K562 (cell line): ENCODE measurements at regions not wholly inside any gene's neighbourhood (a gene's known extent, or its start where the extent isn't known, plus 50 kb on each side); places are given as distances from the start of the nearest gene placed in this dataset.

Experiments
- ATAC-seq: fragments of 200-7000 bp; cut with Tn5 transposase; 3 replicates; pipeline ENCODE4 v1.9.1; 2020; ENCODE audit warnings: moderate library complexity
- BruUV-seq: library from RNA; stranded (reverse); fragments of 400-500 nt; replicated peaks from 2 replicates; lab custom pipeline; 2021; lab: Mats Ljungman, UMichigan
- CTCF ChIA-PET: fragments of 300-600 bp; formaldehyde crosslinking; extraction: SDS; loops from one replicate; lab custom pipeline; 2021; ENCODE audit warnings: low intra/inter-chr PET ratio; lab: Yijun Ruan, JAX
- POLR2A ChIA-PET: fragments of 300-600, 350-650 bp; sonication (Branson Sonifier 250); formaldehyde crosslinking; extraction: SDS; loops from one replicate; lab custom pipeline; 2021; ENCODE audit warnings: antibody characterized with exemption, inconsistent platforms; lab: Yijun Ruan, JAX
- DNase-seq, 4 experiments: peaks; one replicate each; pipeline versions ENCODE4 v3.0.0 to v3.0.0-alpha.2; 2011 to 2018; ENCODE audit warnings: low spot score in 3 of 4, mixed read lengths in 3 of 4; ENCODE audit errors: extremely low read depth in 1 of 4
- FAIRE-seq: peaks from 2 replicates; lab custom pipeline; 2011; peaks lifted over from hg19 to GRCh38; lab: Jason Lieb, UNC
- H2AFZ ChIP-seq: 2 replicates; pipeline ENCODE4 v1.6.0; 2011; ENCODE audit warnings: low read depth, low read length, control low read depth, inconsistent platforms
- H3K27ac ChIP-seq: fragments of 200-600 bp; 3 replicates; pipeline ENCODE4 v1.8.0; 2011; ENCODE audit warnings: low read depth, mild to moderate bottlenecking, control low read depth, inconsistent platforms, low read length, moderate library complexity, mixed read lengths; ENCODE audit errors: extremely low read depth
- H3K27me3 ChIP-seq, 2 experiments: fragments of 300-600 bp in 1 of 2; 2 replicates in 1 of 2; 3 replicates in 1 of 2; pipeline versions ENCODE4 v1.6.0 to v1.8.0; 2011; ENCODE audit warnings: inconsistent platforms in 2 of 2, low read length in 2 of 2, mild to moderate bottlenecking in 1 of 2, mixed read lengths in 1 of 2, moderate library complexity in 1 of 2; ENCODE audit not compliant: control insufficient read depth in 2 of 2, insufficient read depth in 2 of 2
- H3K36me3 ChIP-seq: fragments of 300-600 bp; 3 replicates; pipeline ENCODE4 v1.8.0; 2011; ENCODE audit warnings: mild to moderate bottlenecking, low read length, inconsistent platforms; ENCODE audit not compliant: control insufficient read depth, insufficient read depth
- H3K4me1 ChIP-seq, 2 experiments: fragments of 200-600 bp in 1 of 2; replicated peaks in 1 of 2; 2 replicates in 1 of 2; 3 replicates in 1 of 2; pipeline versions ENCODE4 v1.5.1 to v1.8.0; 2011; ENCODE audit warnings: inconsistent platforms in 2 of 2, low read length in 2 of 2, mild to moderate bottlenecking in 1 of 2, mixed read lengths in 1 of 2, moderate library complexity in 1 of 2; ENCODE audit not compliant: control insufficient read depth in 2 of 2, insufficient read depth in 2 of 2
- H3K4me2 ChIP-seq: 2 replicates; pipeline ENCODE4 v1.6.1; 2011; ENCODE audit warnings: low read length, control low read depth, inconsistent platforms, mixed read lengths; ENCODE audit not compliant: insufficient read depth
- H3K4me3 ChIP-seq: fragments of 200-600 bp; sonication (generic), shearing (Covaris generic); 2 replicates; pipeline ENCODE4 v1.5.1; 2016; ENCODE audit warnings: control low read depth, inconsistent platforms
- H3K79me2 ChIP-seq: fragments of 200-600 bp; 3 replicates; pipeline ENCODE4 v1.8.0; 2011; ENCODE audit warnings: low read length, inconsistent platforms; ENCODE audit not compliant: control insufficient read depth, insufficient read depth
- H3K9ac ChIP-seq, 2 experiments: 2 replicates each; pipeline versions ENCODE4 v1.6.0 to v1.6.1; 2011; ENCODE audit warnings: low read depth in 2 of 2, low read length in 2 of 2, control low read depth in 1 of 2, inconsistent platforms in 1 of 2, mild to moderate bottlenecking in 1 of 2, mixed read lengths in 1 of 2; ENCODE audit not compliant: insufficient read depth in 1 of 2
- H3K9me1 ChIP-seq: one replicate; pipeline ENCODE4 v1.6.0; 2011; ENCODE audit warnings: inconsistent platforms, mild to moderate bottlenecking, low read length, moderate library complexity; ENCODE audit not compliant: control insufficient read depth, insufficient read depth
- H3K9me3 ChIP-seq: replicated peaks from 2 replicates; pipeline ENCODE4 v1.5.1; 2011; ENCODE audit warnings: low read depth, low read length, inconsistent platforms; ENCODE audit not compliant: control insufficient read depth, insufficient read depth
- H4K20me1 ChIP-seq: replicated peaks from 2 replicates; pipeline ENCODE4 v1.6.1; 2011; ENCODE audit warnings: low read length, inconsistent platforms, mixed read lengths; ENCODE audit not compliant: control insufficient read depth, insufficient read depth
- ARID1B ChIP-seq: fragments of 450-650 bp; IDR thresholded peaks from 2 replicates; pipeline ENCODE4 v1.6.1; 2016; ENCODE audit warnings: antibody characterized with exemption, mild to moderate bottlenecking, inconsistent platforms
- ATF7 ChIP-seq: fragments of 450-650 bp; IDR thresholded peaks from 2 replicates; pipeline ENCODE4 v1.7.1; 2014; ENCODE audit warnings: mild to moderate bottlenecking, moderate library complexity
- C11orf30 ChIP-seq: fragments of 450-650 bp; IDR thresholded peaks from 2 replicates; pipeline ENCODE4 v1.6.1; 2016; ENCODE audit warnings: low read depth, mild to moderate bottlenecking
- FIP1L1 ChIP-seq: fragments of 200-400 bp; formaldehyde crosslinking; IDR thresholded peaks from 2 replicates; pipeline ENCODE4 v1.6.1; 2018; ENCODE audit warnings: mild to moderate bottlenecking, low read depth, low read length; ENCODE audit not compliant: poor library complexity, severe bottlenecking
- GATAD2B ChIP-seq: fragments of 450-650 bp; IDR thresholded peaks from 2 replicates; pipeline ENCODE4 v1.6.1; 2017; ENCODE audit warnings: mild to moderate bottlenecking, borderline replicate concordance
- KDM4B ChIP-seq, 2 experiments: fragments of 450-650 bp in 1 of 2; sonication (generic) in 1 of 2; IDR thresholded peaks; 2 replicates each; pipeline ENCODE4 v1.6.1; 2016 to 2017; ENCODE audit warnings: borderline replicate concordance in 2 of 2, antibody characterized with exemption in 1 of 2, low read depth in 1 of 2, mild to moderate bottlenecking in 1 of 2
- KLF6 ChIP-seq: fragments of 250-450 bp; sonication (Bioruptor Pico); IDR thresholded peaks from 2 replicates; pipeline ENCODE4 v1.4.0; 2020; ENCODE audit warnings: mild to moderate bottlenecking, moderate library complexity, borderline replicate concordance
- NFYB ChIP-seq: IDR thresholded peaks from 2 replicates; pipeline ENCODE4 v1.6.1; 2011; ENCODE audit warnings: mild to moderate bottlenecking, moderate library complexity; ENCODE audit not compliant: insufficient read length; ENCODE audit errors: extremely low read depth
- RBBP5 ChIP-seq: fragments of 200-600 bp; sonication (generic); IDR thresholded peaks from 2 replicates; pipeline ENCODE4 v1.6.1; 2012; ENCODE audit warnings: borderline replicate concordance, mild to moderate bottlenecking, low read length, control low read depth, inconsistent platforms; ENCODE audit not compliant: insufficient read depth, poor library complexity, severe bottlenecking
- STAG1 ChIP-seq: sonication (generic); formaldehyde crosslinking; IDR thresholded peaks from 2 replicates; pipeline ENCODE4 v1.5.0; 2020; ENCODE audit warnings: missing genetic modification reagents, borderline replicate concordance
- TCF3 ChIP-seq: sonication (generic); formaldehyde crosslinking; IDR thresholded peaks from 2 replicates; pipeline ENCODE4 v1.4.0; 2020; ENCODE audit warnings: mild to moderate bottlenecking, missing genetic modification reagents
- TEAD1 ChIP-seq, 2 experiments: fragments of 450-650 bp in 1 of 2; sonication (generic) in 1 of 2; formaldehyde crosslinking; IDR thresholded peaks; 2 replicates each; pipeline versions ENCODE4 v1.4.0 to v1.8.0; 2020 to 2022; ENCODE audit warnings: mild to moderate bottlenecking in 2 of 2, missing genetic modification reagents in 1 of 2
- ZZZ3 ChIP-seq: fragments of 450-650 bp; IDR thresholded peaks from 2 replicates; pipeline ENCODE4 v1.6.1; 2016; ENCODE audit warnings: antibody characterized with exemption, mild to moderate bottlenecking, moderate library complexity
- WGBS: fragments of 100-300 bp; shearing (Covaris generic); methylation state at CpG from one replicate; pipeline ENCODE4 v1.1.6; 2016; ENCODE audit warnings: low coverage, mixed read lengths; ENCODE audit not compliant: insufficient coverage; ENCODE audit errors: missing lambda C conversion rate; 5-methylcytosine and 5-hydroxymethylcytosine counted together
- in situ Hi-C: fragments of 300-500 bp; cut with MboI; formaldehyde crosslinking; loops from 4 replicates; pipeline ENCODE4 v1.15.0; 2018; ENCODE audit warnings: inconsistent platforms, mixed read lengths
- intact Hi-C: fragments of 100-400 bp; cut with micrococcal nuclease; formaldehyde crosslinking; loops from 2 replicates; pipeline ENCODE4 v1.14.2; 2022
- TF ChIP-seq, protein P1 (sequence below), 2 experiments: fragments of 450-650 bp in 1 of 2; IDR thresholded peaks; 2 replicates each; pipeline ENCODE4 v1.6.1; 2011 to 2017; ENCODE audit warnings: low read depth in 2 of 2, antibody characterized with exemption in 1 of 2, borderline replicate concordance in 1 of 2, low read length in 1 of 2, mild to moderate bottlenecking in 1 of 2, mixed read lengths in 1 of 2; ENCODE audit not compliant: control insufficient read depth in 1 of 2
- TF ChIP-seq, protein P2 (sequence below): fragments of 250-450 bp; sonication (Bioruptor Pico); IDR thresholded peaks from 2 replicates; pipeline ENCODE4 v1.4.0; 2020; ENCODE audit warnings: mild to moderate bottlenecking
- TF ChIP-seq, protein P3 (sequence below): sonication (generic); formaldehyde crosslinking; IDR thresholded peaks from 2 replicates; pipeline ENCODE4 v1.8.1; 2023; ENCODE audit warnings: mild to moderate bottlenecking, missing genetic modification reagents

DNA sequence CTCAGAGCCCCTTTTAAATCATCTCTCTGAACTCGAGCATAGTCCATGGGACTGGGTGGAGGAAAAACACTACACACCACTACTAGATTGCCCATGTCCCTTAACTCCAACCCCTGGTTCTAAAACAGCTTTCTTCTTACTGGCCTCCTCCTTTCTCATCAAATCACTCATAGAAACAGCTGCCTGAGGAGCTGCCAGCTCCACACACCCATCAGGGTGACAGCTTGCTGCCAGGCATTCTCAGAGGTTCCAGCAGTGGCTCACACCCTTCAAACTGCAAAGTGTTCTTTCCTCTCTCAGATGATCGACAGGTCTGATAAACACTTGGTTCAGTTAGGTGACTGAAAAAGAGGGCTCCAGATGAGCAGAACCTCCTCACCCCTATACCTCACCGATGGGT lies 543.0 kb upstream of the PLXNA2 start (continued):
- no peak for TF ChIP-seq GATAD2B
- TF ChIP-seq ATF7, result no peak
- TF ChIP-seq STAG1 (CRISPR knock-in tag), result no peak
- no peak for TF ChIP-seq KLF6
- no peak for TF ChIP-seq RBBP5
- TF ChIP-seq, protein P1, sequence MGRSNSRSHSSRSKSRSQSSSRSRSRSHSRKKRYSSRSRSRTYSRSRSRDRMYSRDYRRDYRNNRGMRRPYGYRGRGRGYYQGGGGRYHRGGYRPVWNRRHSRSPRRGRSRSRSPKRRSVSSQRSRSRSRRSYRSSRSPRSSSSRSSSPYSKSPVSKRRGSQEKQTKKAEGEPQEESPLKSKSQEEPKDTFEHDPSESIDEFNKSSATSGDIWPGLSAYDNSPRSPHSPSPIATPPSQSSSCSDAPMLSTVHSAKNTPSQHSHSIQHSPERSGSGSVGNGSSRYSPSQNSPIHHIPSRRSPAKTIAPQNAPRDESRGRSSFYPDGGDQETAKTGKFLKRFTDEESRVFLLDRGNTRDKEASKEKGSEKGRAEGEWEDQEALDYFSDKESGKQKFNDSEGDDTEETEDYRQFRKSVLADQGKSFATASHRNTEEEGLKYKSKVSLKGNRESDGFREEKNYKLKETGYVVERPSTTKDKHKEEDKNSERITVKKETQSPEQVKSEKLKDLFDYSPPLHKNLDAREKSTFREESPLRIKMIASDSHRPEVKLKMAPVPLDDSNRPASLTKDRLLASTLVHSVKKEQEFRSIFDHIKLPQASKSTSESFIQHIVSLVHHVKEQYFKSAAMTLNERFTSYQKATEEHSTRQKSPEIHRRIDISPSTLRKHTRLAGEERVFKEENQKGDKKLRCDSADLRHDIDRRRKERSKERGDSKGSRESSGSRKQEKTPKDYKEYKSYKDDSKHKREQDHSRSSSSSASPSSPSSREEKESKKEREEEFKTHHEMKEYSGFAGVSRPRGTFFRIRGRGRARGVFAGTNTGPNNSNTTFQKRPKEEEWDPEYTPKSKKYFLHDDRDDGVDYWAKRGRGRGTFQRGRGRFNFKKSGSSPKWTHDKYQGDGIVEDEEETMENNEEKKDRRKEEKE (IDR thresholded peaks at IDR 0.05; ENCODE audit: borderline replicate concordance in 1 of 2, control insufficient read depth in 1 of 2, low read depth in 2 of 2, low read length in 1 of 2), result no peak

DNA sequence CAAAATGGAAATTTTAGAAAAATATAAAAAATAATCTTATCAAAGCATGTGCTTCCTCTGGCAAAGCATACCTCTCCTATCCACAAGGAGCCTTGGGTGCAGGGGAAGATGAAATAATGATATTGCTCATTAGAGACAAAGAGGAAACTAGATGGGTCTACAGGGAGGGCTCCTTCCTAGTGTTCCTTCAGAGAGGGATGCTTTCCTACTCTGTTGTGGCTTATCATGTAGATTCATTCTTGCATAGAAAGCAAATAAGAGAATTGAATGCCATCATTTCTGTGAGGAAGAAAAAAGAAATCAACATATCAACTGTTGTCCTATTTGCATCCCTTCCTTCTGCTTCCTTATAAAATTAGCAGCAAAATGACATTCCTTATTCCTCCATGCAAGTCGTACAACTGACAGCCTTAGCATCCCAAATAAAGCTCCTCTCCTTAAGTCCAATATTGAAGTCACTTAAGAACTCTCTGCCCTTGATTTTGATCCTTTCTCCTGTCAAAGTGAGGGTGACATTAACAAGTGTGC lies 543.9 kb upstream of the PLXNA2 start:
- H3K4me2 ChIP-seq, result no peak overlapping the region
- ChIA-PET CTCF (no interaction called here), POLR2A (interaction anchor here (1.0 kb wide), 1 partner anchor 12 kb away, joined by 4 read pairs; no protein-coding TSS in a partner anchor)
- no peak overlapping the region for H3K9ac ChIP-seq
- no peak overlapping the region for H3K27ac ChIP-seq
- H3K36me3 ChIP-seq, result no peaks in the 10 kb centered on the region
- H3K4me1 ChIP-seq, result no peaks in the 10 kb centered on the region
- no TSS peak for BruUV-seq
- no peaks in the 10 kb centered on the region for H4K20me1 ChIP-seq
- H3K9me1 ChIP-seq, result no peaks in the 10 kb centered on the region
- DNase-seq (no peak), FAIRE-seq (no peak), ATAC-seq (no peak)
- H3K27me3 ChIP-seq, result no peaks in the 10 kb centered on the region
- H3K79me2 ChIP-seq, result no peaks in the 10 kb centered on the region
- in situ Hi-C loops, result no loop called here
- H2AFZ ChIP-seq, result no peak overlapping the region
- H3K9me3 ChIP-seq, result no peaks in the 10 kb centered on the region; the same call in 1 of the 2 replicates
- no peak overlapping the region for H3K4me3 ChIP-seq
- WGBS, result 0% methylated on average over 1 of the region's 1 CpG
- intact Hi-C loops, result no loop called here
- TF ChIP-seq, protein P2, sequence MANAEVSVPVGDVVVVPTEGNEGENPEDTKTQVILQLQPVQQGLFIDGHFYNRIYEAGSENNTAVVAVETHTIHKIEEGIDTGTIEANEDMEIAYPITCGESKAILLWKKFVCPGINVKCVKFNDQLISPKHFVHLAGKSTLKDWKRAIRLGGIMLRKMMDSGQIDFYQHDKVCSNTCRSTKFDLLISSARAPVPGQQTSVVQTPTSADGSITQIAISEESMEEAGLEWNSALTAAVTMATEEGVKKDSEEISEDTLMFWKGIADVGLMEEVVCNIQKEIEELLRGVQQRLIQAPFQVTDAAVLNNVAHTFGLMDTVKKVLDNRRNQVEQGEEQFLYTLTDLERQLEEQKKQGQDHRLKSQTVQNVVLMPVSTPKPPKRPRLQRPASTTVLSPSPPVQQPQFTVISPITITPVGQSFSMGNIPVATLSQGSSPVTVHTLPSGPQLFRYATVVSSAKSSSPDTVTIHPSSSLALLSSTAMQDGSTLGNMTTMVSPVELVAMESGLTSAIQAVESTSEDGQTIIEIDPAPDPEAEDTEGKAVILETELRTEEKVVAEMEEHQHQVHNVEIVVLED, result no peak
- TF ChIP-seq ZZZ3 (no peak), NFYB (no peak), C11orf30 (no peak), FIP1L1 (no peak), KDM4B (IDR thresholded peaks at IDR 0.05; ENCODE audit: borderline replicate concordance in 2 of 2, low read depth in 1 of 2) (no peak), ARID1B (no peak), TCF3 (no peak), TEAD1 (CRISPR knock-in tag; IDR thresholded peaks at IDR 0.05) (no peak)
- TF ChIP-seq, protein P3, sequence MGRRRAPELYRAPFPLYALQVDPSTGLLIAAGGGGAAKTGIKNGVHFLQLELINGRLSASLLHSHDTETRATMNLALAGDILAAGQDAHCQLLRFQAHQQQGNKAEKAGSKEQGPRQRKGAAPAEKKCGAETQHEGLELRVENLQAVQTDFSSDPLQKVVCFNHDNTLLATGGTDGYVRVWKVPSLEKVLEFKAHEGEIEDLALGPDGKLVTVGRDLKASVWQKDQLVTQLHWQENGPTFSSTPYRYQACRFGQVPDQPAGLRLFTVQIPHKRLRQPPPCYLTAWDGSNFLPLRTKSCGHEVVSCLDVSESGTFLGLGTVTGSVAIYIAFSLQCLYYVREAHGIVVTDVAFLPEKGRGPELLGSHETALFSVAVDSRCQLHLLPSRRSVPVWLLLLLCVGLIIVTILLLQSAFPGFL (CRISPR knock-in tag), result no peak
